ENCODE measurements at regions not wholly inside any gene's neighbourhood (a gene's known extent, or its start where the extent isn't known, plus 50 kb on each side); places are given as distances from the start of the nearest gene placed in this dataset.

GRCh38 chr12:77351860-77352259, 286.5 kb upstream of the E2F7 start:
- TF ChIP-seq CTCF (conservative IDR thresholded peaks at IDR 0.05) (no peak), ZFX (IDR thresholded peaks at IDR 0.05) (no peak)
